Endothelial cell of umbilical vein (primary cell): ENCODE measurements at regions not wholly inside any gene's neighbourhood (a gene's known extent, or its start where the extent isn't known, plus 50 kb on each side); places are given as distances from the start of the nearest gene placed in this dataset.

Experiments used
- BruUV-seq: library from RNA; stranded (reverse); fragments of 400-500 nt; replicated peaks from 2 replicates; lab custom pipeline; 2021; lab: Mats Ljungman, UMichigan
- CTCF ChIA-PET: fragments of 300-600, 350-600 bp; sonication (Branson Sonifier 250); formaldehyde crosslinking; loops from one replicate; lab custom pipeline; 2021; ENCODE audit warnings: antibody characterized with exemption, inconsistent platforms; lab: Charles Lee
- POLR2A ChIA-PET: fragments of 300-600, 350-600 bp; sonication (Branson Sonifier 250); formaldehyde crosslinking; loops from one replicate; lab custom pipeline; 2021; ENCODE audit warnings: antibody characterized with exemption, inconsistent platforms; lab: Charles Lee
- DNase-seq: peaks from one replicate; pipeline ENCODE4 v3.0.0-alpha.2; 2011; ENCODE audit warnings: low read depth, low spot score
- FAIRE-seq: peaks from 2 replicates; lab custom pipeline; 2011; peaks lifted over from hg19 to GRCh38; lab: Jason Lieb, UNC
- H2AFZ ChIP-seq: 2 replicates; pipeline ENCODE4 v1.6.0; 2012; ENCODE audit warnings: low read depth, low read length, control low read depth, inconsistent platforms
- H3K27ac ChIP-seq: 2 replicates; pipeline ENCODE4 v1.5.1; 2011; ENCODE audit warnings: low read depth, mild to moderate bottlenecking, control low read depth, low read length, moderate library complexity; ENCODE audit not compliant: insufficient read depth
- H3K27me3 ChIP-seq, 2 experiments: 2 replicates each; pipeline versions ENCODE4 v1.6.0 to v1.6.1; 2011; ENCODE audit warnings: low read length in 2 of 2, mixed read lengths in 1 of 2; ENCODE audit not compliant: control insufficient read depth in 2 of 2, insufficient read depth in 2 of 2
- H3K36me3 ChIP-seq, 2 experiments: 2 replicates in 1 of 2; 3 replicates in 1 of 2; pipeline ENCODE4 v1.5.1; 2011; ENCODE audit warnings: low read length in 2 of 2, mild to moderate bottlenecking in 1 of 2, moderate library complexity in 1 of 2; ENCODE audit not compliant: control insufficient read depth in 2 of 2, insufficient read depth in 2 of 2; ENCODE audit errors: extremely low read depth in 1 of 2
- H3K4me1 ChIP-seq: 3 replicates; pipeline ENCODE4 v1.5.1; 2011; ENCODE audit warnings: mild to moderate bottlenecking, low read length; ENCODE audit not compliant: control insufficient read depth, insufficient read depth; ENCODE audit errors: extremely low read depth
- H3K4me2 ChIP-seq: 2 replicates; pipeline ENCODE4 v1.6.1; 2011; ENCODE audit warnings: low read length, control low read depth, mixed read lengths; ENCODE audit not compliant: insufficient read depth
- H3K4me3 ChIP-seq, 3 experiments: fragments of 200-600 bp in 1 of 3; sonication (generic), shearing (Covaris generic) in 1 of 3; replicated peaks in 1 of 3; 2 replicates each; pipeline ENCODE4 v1.5.1; 2011 to 2016; ENCODE audit warnings: control low read depth in 3 of 3, low read length in 3 of 3, mild to moderate bottlenecking in 2 of 3, inconsistent platforms in 1 of 3, low read depth in 1 of 3, moderate library complexity in 1 of 3; ENCODE audit not compliant: insufficient read depth in 1 of 3
- H3K79me2 ChIP-seq: 2 replicates; pipeline ENCODE4 v1.6.0; 2012; ENCODE audit warnings: low read length, inconsistent platforms; ENCODE audit not compliant: control insufficient read depth, insufficient read depth
- H3K9ac ChIP-seq: replicated peaks from 2 replicates; pipeline ENCODE3; 2011; ENCODE audit warnings: low read length, control low read depth; ENCODE audit not compliant: insufficient read depth; ENCODE audit errors: extremely low read depth
- H3K9me1 ChIP-seq: replicated peaks from 3 replicates; pipeline ENCODE4 v1.6.0; 2011; ENCODE audit warnings: mild to moderate bottlenecking, low read length; ENCODE audit not compliant: control insufficient read depth, insufficient read depth; ENCODE audit errors: extremely low read depth
- H3K9me3 ChIP-seq: replicated peaks from 2 replicates; pipeline ENCODE4 v1.5.1; 2012; ENCODE audit warnings: low read length, inconsistent platforms; ENCODE audit not compliant: control insufficient read depth, insufficient read depth
- H4K20me1 ChIP-seq: replicated peaks from 2 replicates; pipeline ENCODE3; 2011; ENCODE audit warnings: mild to moderate bottlenecking, low read length; ENCODE audit not compliant: control insufficient read depth, insufficient read depth; ENCODE audit errors: extremely low read depth
- CTCF ChIP-seq, 2 donors: IDR thresholded peaks; 1 replicate in 1 of 2; 2 replicates in 1 of 2; pipeline ENCODE4 v1.5.1; 2011; ENCODE audit warnings: low read length in 2 of 2, mild to moderate bottlenecking in 2 of 2, moderate library complexity in 2 of 2, control low read depth in 1 of 2, inconsistent platforms in 1 of 2, low read depth in 1 of 2; ENCODE audit not compliant: insufficient read depth in 1 of 2; ENCODE audit errors: extremely low read depth in 1 of 2
- EZH2 ChIP-seq: IDR thresholded peaks from 2 replicates; pipeline ENCODE4 v1.6.1; 2012; ENCODE audit warnings: borderline replicate concordance, low read depth, mild to moderate bottlenecking, moderate library complexity, low read length, inconsistent platforms; ENCODE audit not compliant: severe bottlenecking
- FOS ChIP-seq: IDR thresholded peaks from 2 replicates; pipeline ENCODE4 v1.6.1; 2011; ENCODE audit warnings: mild to moderate bottlenecking, low read length, moderate library complexity, borderline replicate concordance; ENCODE audit not compliant: insufficient read depth
- GATA2 ChIP-seq: IDR thresholded peaks from 2 replicates; pipeline ENCODE4 v1.7.0; 2011; ENCODE audit warnings: low read depth, mild to moderate bottlenecking, moderate library complexity, mixed read lengths, low read length; ENCODE audit not compliant: insufficient read length, insufficient read depth
- JUN ChIP-seq: IDR thresholded peaks from 2 replicates; pipeline ENCODE4 v1.6.1; 2011; ENCODE audit warnings: borderline replicate concordance, low read depth; ENCODE audit not compliant: insufficient read length, insufficient read depth
- MAX ChIP-seq: IDR thresholded peaks from 2 replicates; pipeline ENCODE4 v1.6.1; 2011; ENCODE audit not compliant: insufficient read depth, insufficient read length
- MYC ChIP-seq: IDR thresholded peaks from one replicate; pipeline ENCODE4 v1.6.1; 2011; ENCODE audit warnings: mild to moderate bottlenecking, low read depth, low read length
- POLR2A ChIP-seq: IDR thresholded peaks from 2 replicates; pipeline ENCODE4 v1.6.1; 2012; ENCODE audit warnings: low read depth, mild to moderate bottlenecking, control low read depth, low read length
- POLR2AphosphoS5 ChIP-seq: IDR thresholded peaks from 2 replicates; pipeline ENCODE4 v1.6.1; 2012; ENCODE audit warnings: low read depth, mild to moderate bottlenecking, control low read depth, low read length, moderate library complexity; ENCODE audit not compliant: insufficient read depth
- dilution Hi-C: fragments of 300-500 bp; cut with MboI; formaldehyde crosslinking; loops from one replicate; pipeline ENCODE4 v1.15.0; 2019; ENCODE audit warnings: low sequenced_read_pairs; ENCODE audit not compliant: extremely low pct_ligation_motif_present
- intact Hi-C: fragments of 100-400 bp; cut with micrococcal nuclease; formaldehyde crosslinking; loops from one replicate; pipeline ENCODE4 v1.10.0; 2022

GRCh38 chr13:105290596-105290995 lies 1244.9 kb downstream of the EFNB2 start:
- ChIA-PET POLR2A (no interaction called here), CTCF (interaction anchor here (1.5 kb wide), 1 partner anchor 13 kb away, joined by 4 read pairs; no protein-coding TSS in a partner anchor)
- TF ChIP-seq EZH2 (no peak), POLR2A (no peak)
- Histone ChIP-seq H3K9me1 (no peaks in the 10 kb centered on the region), H3K4me2 (no peak overlapping the region), H2AFZ (no peak overlapping the region), H3K79me2 (no peaks in the 10 kb centered on the region), H3K27ac (no peak overlapping the region), H4K20me1 (no peaks in the 10 kb centered on the region), H3K36me3 (no peaks in the 10 kb centered on the region), H3K9me3 (no peaks in the 10 kb centered on the region), H3K27me3 (no peaks in the 10 kb centered on the region), H3K4me3 (no peak overlapping the region), H3K9ac (no peak overlapping the region), H3K4me1 (no peaks in the 10 kb centered on the region)
- intact Hi-C loops, result no loop called here
- BruUV-seq, result no TSS peak
- FAIRE-seq (no peak), DNase-seq (no peak)
- dilution Hi-C loops, result no loop called here

GRCh38 chr13:105285526-105285925 lies 1249.9 kb downstream of the EFNB2 start:
- H3K4me3 ChIP-seq, result no peak overlapping the region
- no peak for FAIRE-seq
- H3K36me3 ChIP-seq, result no peaks in the 10 kb centered on the region
- no TSS peak for BruUV-seq
- H3K79me2 ChIP-seq, result no peaks in the 10 kb centered on the region
- ChIA-PET CTCF (no interaction called here), POLR2A (no interaction called here)
- no peak overlapping the region for H2AFZ ChIP-seq
- no peak overlapping the region for H3K4me2 ChIP-seq
- H3K9ac ChIP-seq, result no peak overlapping the region
- intact Hi-C loops, result no loop called here
- no peaks in the 10 kb centered on the region for H3K9me3 ChIP-seq
- dilution Hi-C loops, result no loop called here
- H3K27ac ChIP-seq, result no peak overlapping the region
- H3K9me1 ChIP-seq, result no peaks in the 10 kb centered on the region
- no peaks in the 10 kb centered on the region for H4K20me1 ChIP-seq
- H3K4me1 ChIP-seq, result no peaks in the 10 kb centered on the region
- no peak for TF ChIP-seq POLR2A
- no peak for TF ChIP-seq FOS
- no peak for TF ChIP-seq POLR2AphosphoS5
- TF ChIP-seq CTCF (IDR thresholded peaks at IDR 0.05; ENCODE audit: extremely low read depth in 1 of 2, insufficient read depth in 1 of 2, low read depth in 1 of 2, low read length in 2 of 2), result no peak
- no peak for TF ChIP-seq GATA2
- TF ChIP-seq EZH2, result no peak
- no peak for TF ChIP-seq JUN
- no peak for TF ChIP-seq MYC
- no peak for TF ChIP-seq MAX
- DNase-seq, result no peak
- no peaks in the 10 kb centered on the region for H3K27me3 ChIP-seq
